Activated naive CD4-positive, alpha-beta T cell treated with anti-CD3 and anti-CD28 coated beads for 36 hours (primary cell): ENCODE measurements at regions not wholly inside any gene's neighbourhood (a gene's known extent, or its start where the extent isn't known, plus 50 kb on each side); places are given as distances from the start of the nearest gene placed in this dataset.
A peak's percentile ranks its signal among the peaks of the same experiment; 100 is the strongest.

Source experiments
- CTCF ChIA-PET: fragments of 350-600 bp; sonication (Branson Sonifier 250); formaldehyde crosslinking; loops from one replicate; lab custom pipeline; 2021; ENCODE audit warnings: antibody characterized with exemption; lab: Charles Lee
- DNase-seq: peaks from one replicate; pipeline ENCODE4 v3.0.0-alpha.2; 2020
- H3K27ac Mint-ChIP-seq: one replicate; pipeline ENCODE4 v1.8.0; 2021; ENCODE audit warnings: mild to moderate bottlenecking, mixed read lengths
- H3K27me3 Mint-ChIP-seq: one replicate; pipeline ENCODE4 v1.8.0; 2021; ENCODE audit warnings: low read depth, mixed read lengths
- H3K36me3 Mint-ChIP-seq: one replicate; pipeline ENCODE4 v1.8.0; 2021; ENCODE audit warnings: low read depth, mixed read lengths
- H3K4me1 Mint-ChIP-seq: one replicate; pipeline ENCODE4 v1.8.0; 2021; ENCODE audit warnings: low read depth, mixed read lengths
- H3K4me3 Mint-ChIP-seq: one replicate; pipeline ENCODE4 v1.8.0; 2021; ENCODE audit warnings: mild to moderate bottlenecking, moderate library complexity, mixed read lengths
- H3K9me3 Mint-ChIP-seq: one replicate; pipeline ENCODE4 v1.8.0; 2021; ENCODE audit warnings: mixed read lengths
- intact Hi-C: fragments of 100-400 bp; cut with micrococcal nuclease; formaldehyde crosslinking; loops from one replicate; pipeline ENCODE4 v1.15.1; 2023

DNA sequence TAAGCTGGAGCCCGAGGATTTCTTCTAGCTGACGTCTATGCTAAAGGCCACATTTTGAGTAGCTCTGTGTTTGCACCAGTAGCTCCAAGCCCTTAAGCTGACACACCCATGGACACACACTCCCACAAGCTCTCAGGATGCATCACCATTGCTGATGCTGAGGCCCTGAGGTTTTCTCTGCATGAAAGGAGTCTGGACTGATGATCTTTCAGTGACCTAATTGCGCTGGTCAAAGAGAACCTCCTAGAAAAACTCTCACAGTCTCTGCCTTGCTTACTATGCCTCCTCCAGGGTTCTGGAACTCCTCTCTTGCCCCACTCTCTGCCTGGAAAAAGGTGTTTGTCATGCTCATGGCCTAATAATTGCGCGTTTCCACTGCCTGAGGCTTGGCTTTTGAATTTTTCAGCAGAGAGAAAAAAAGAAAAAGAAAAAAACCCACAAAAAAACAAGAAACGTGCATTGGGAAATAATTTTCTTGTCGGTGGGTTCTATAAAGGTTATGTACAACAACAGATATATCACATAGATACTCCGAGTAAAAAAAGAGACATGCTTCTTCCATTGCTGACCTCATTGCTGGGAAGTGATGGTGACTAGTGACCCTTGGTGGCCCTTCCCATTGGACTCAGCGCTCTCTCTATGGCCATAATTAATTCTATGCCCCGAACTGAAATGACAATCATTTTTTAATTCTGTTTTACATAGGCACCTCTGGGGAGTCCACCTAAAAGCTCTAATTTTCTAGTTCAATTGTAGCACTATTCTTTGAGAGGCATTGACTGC is 297.0 kb downstream of the TDRD15 start:
- DNase-seq, result no peak
- Mint-ChIP-seq H3K27ac (no peak overlapping the region), H3K36me3 (no peaks in the 10 kb centered on the region), H3K4me3 (no peak overlapping the region), H3K4me1 (no peaks in the 10 kb centered on the region), H3K9me3 (peaks cover 7% of the 10 kb centered on the region), H3K27me3 (no peaks in the 10 kb centered on the region)
- CTCF ChIA-PET, result no interaction called here
- intact Hi-C loops, result no loop called here

DNA sequence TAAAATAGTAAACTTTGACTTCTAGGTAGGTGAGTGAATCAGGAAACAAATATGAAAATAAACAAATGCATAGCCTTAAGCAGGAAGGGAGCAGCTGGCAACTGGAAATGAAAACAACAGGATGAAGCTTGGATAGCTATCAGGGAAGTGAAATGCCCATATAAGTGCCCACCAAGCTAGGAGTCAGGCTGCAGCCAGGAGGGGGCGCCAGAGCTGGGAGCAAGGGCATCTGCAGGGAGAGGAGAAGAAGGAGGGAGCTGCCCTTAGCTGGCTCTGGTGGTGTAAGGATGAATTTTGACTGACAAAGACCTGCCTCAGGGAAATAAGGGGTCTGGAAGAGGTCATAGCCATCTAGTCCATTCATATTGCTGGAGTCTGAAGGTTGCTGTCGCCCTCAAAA is 298.3 kb downstream of the TDRD15 start:
- Mint-ChIP-seq H3K4me1 (no peaks in the 10 kb centered on the region), H3K27ac (no peak overlapping the region), H3K9me3 (peaks cover 4% of the 10 kb centered on the region), H3K4me3 (no peak overlapping the region), H3K36me3 (no peaks in the 10 kb centered on the region), H3K27me3 (no peaks in the 10 kb centered on the region)
- DNase-seq, result peak; percentile 37
- intact Hi-C loops, result no loop called here
- CTCF ChIA-PET, result interaction anchor here (0.6 kb wide), 1 partner anchor 14 kb away, joined by 3 read pairs; no protein-coding TSS in a partner anchor

DNA sequence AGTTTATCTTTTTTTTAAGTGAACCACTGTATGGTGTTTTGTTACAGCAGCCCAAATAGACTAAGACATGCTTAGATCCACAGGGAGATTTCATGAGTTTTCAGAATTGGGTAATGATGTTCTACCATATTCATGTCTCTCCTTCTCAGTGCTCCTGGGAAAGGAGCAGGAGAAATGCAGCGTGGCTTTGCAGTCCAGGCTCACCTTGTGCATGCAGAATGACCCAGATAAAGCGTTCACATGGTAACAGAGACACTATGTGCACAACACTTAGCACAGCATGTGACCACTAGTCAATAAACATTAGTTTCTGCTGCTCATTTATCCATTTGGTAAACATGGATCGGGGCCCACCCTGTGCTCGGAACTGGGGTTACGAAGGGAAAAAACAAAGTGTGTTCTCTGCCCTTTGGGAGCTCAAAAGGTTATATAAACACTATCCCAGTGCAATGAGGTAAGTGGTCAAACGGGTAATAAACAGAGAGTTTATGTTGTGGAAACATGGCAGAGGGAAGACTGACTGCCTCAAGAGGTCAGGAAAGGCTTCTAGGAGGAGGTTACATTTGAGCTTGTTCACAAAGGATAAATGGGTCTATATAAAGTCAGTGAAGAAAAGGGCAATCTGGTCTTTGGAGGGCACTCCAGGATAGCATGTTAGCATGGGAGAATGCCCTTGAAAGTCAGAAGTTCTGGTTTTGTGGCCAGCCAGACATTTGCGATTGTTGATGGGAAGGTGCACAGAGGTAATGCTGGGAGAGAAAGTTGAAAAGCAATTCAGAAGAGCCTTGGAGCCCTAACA is 299.2 kb downstream of the TDRD15 start:
- no peak overlapping the region for H3K27ac Mint-ChIP-seq
- H3K4me1 Mint-ChIP-seq, result no peaks in the 10 kb centered on the region
- no peaks in the 10 kb centered on the region for H3K27me3 Mint-ChIP-seq
- no peak overlapping the region for H3K4me3 Mint-ChIP-seq
- intact Hi-C loops, result no loop called here
- peaks cover 7% of the 10 kb centered on the region for H3K9me3 Mint-ChIP-seq
- CTCF ChIA-PET, result interaction anchor here (0.6 kb wide), 1 partner anchor 598 kb away, joined by 3 read pairs; no protein-coding TSS in a partner anchor
- DNase-seq, result no peak
- H3K36me3 Mint-ChIP-seq, result no peaks in the 10 kb centered on the region

DNA sequence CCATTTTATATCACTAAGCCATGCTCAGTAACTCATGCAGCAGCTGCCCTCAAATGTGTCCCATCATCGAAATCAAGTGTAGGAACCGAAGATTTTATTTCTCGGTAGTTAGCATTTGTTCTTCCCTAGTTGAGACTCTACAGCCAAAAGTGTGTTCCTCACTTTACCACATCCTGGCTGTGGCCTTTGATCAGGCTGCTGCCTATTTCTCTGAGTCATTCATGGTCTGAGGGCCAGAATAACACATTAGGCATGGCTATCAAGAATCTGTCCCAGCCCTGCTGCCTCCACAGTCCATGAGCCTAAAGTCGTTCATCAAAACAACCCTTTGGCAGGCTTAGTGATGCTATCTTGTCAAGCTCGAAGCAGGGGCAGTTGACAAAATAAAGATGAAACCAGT is 300.1 kb downstream of the TDRD15 start:
- intact Hi-C loops, result no loop called here
- Mint-ChIP-seq H3K9me3 (peaks cover 7% of the 10 kb centered on the region), H3K27ac (no peak overlapping the region), H3K36me3 (no peaks in the 10 kb centered on the region), H3K27me3 (no peaks in the 10 kb centered on the region), H3K4me3 (no peak overlapping the region), H3K4me1 (no peaks in the 10 kb centered on the region)
- DNase-seq, result no peak
- CTCF ChIA-PET, result no interaction called here

DNA sequence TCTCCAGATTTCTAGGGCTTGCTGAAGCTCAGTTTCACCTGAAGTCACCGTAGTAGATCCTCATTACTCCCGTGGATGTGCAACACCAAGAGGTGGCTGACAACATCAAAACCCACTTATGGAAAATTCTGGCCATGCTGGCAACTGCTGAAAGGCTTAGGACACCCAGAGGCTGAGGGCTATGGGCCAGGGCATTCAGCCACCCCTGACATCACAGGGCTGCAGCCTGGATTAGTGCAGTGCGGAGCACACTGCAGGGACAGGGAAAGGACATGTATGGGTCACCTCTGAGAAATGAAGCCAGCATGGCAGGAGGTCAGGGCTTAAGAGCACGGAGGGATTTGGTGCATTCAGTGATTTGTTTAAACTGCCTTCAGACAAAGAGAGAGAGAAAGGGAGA is 300.6 kb downstream of the TDRD15 start:
- Mint-ChIP-seq H3K9me3 (peaks cover 7% of the 10 kb centered on the region), H3K4me3 (no peak overlapping the region), H3K36me3 (no peaks in the 10 kb centered on the region), H3K27me3 (no peaks in the 10 kb centered on the region), H3K4me1 (no peaks in the 10 kb centered on the region), H3K27ac (no peak overlapping the region)
- intact Hi-C loops, result no loop called here
- CTCF ChIA-PET, result no interaction called here
- no peak for DNase-seq

DNA sequence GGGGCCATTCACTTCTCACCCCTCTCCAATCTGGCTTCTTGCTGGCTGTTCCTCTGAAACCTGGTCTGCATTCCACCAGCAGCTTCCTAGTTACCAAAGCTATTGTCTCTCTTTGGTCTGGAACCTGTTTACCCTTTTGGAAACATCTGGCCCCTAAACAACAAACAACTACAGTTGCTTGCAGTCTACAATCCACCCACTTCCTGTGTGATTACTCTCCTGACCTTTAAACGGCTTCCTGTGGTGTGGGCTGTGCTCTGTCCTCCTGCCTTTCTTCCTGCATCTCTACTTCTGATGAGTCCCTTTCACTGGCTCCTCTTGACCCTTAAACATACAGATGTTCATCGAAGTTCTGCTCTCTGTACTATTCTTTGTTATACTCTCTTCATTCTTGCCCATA is 303.8 kb downstream of the TDRD15 start:
- Mint-ChIP-seq H3K27ac (no peak overlapping the region), H3K9me3 (peaks cover 7% of the 10 kb centered on the region), H3K36me3 (no peaks in the 10 kb centered on the region), H3K27me3 (no peaks in the 10 kb centered on the region), H3K4me1 (no peaks in the 10 kb centered on the region), H3K4me3 (no peak overlapping the region)
- CTCF ChIA-PET, result no interaction called here
- intact Hi-C loops, result no loop called here
- DNase-seq, result no peak

DNA sequence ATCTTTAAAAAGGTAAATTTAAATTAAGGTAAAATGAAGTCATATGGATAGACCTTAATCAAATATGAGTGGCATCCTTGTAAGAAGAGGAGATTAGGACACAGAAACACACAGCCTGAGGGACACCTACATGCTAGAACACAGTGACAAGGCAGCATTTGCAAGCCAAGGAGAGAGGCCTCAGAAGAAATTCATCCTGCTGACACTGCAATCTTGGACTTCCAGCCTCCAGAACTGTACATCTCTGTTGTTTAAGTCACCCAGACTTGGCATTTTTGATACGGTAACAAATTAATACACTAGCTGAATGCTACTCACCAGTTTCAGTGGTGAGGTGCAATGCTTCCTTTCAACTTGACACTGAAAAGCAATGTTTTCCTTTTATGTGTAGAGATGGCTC is 305.0 kb downstream of the TDRD15 start:
- CTCF ChIA-PET, result no interaction called here
- H3K27ac Mint-ChIP-seq, result no peak overlapping the region
- peaks cover 7% of the 10 kb centered on the region for H3K9me3 Mint-ChIP-seq
- intact Hi-C loops, result no loop called here
- H3K4me3 Mint-ChIP-seq, result no peak overlapping the region
- H3K36me3 Mint-ChIP-seq, result no peaks in the 10 kb centered on the region
- H3K27me3 Mint-ChIP-seq, result no peaks in the 10 kb centered on the region
- H3K4me1 Mint-ChIP-seq, result no peaks in the 10 kb centered on the region
- DNase-seq, result no peak

DNA sequence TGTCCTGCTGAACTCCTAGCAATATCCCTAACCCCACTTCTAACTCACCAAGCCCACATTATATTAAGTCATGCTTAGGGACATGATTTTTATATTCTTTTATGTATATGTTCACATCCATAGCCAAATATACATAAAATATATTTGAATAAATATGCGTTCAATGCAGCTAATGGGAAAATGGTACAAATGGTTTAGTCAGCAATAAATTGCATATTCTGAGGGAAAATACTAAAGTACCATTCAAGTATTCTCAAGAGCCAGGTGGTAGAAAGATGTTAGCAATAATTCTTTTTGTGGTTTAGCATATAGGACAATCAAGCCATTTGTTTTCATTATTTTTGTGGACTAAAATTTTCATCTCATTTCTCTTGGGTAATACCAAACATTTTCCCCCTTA is 306.0 kb downstream of the TDRD15 start:
- intact Hi-C loops, result no loop called here
- CTCF ChIA-PET, result no interaction called here
- H3K27ac Mint-ChIP-seq, result no peak overlapping the region
- no peaks in the 10 kb centered on the region for H3K36me3 Mint-ChIP-seq
- H3K4me1 Mint-ChIP-seq, result no peaks in the 10 kb centered on the region
- H3K4me3 Mint-ChIP-seq, result no peak overlapping the region
- no peaks in the 10 kb centered on the region for H3K27me3 Mint-ChIP-seq
- H3K9me3 Mint-ChIP-seq, result peaks cover 6% of the 10 kb centered on the region
- no peak for DNase-seq

DNA sequence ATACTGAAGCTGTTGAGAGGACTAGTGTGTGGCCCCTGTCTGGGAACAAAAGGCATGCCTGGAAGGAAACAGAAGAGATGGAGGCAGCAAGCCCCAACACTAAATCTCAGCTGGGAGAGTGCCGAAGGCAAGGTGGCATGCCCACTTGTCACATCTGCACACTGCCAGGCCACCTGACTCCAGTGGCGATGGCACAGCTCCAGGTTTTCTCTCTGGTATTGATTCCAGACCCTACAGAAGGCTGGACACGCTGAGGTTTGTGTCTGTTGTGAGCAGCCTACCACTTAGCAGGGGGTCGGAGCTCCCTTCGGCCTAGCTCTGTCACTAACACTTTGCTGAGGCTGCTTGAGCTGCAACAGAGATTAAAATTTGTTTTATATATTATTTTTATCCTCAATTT is 307.3 kb downstream of the TDRD15 start:
- CTCF ChIA-PET, result interaction anchor here (0.8 kb wide), 1 partner anchor 458 kb away, joined by 3 read pairs; no protein-coding TSS in a partner anchor
- H3K4me1 Mint-ChIP-seq, result no peaks in the 10 kb centered on the region
- no peak overlapping the region for H3K4me3 Mint-ChIP-seq
- H3K36me3 Mint-ChIP-seq, result no peaks in the 10 kb centered on the region
- H3K27me3 Mint-ChIP-seq, result no peaks in the 10 kb centered on the region
- H3K27ac Mint-ChIP-seq, result no peak overlapping the region
- H3K9me3 Mint-ChIP-seq, result peaks cover 6% of the 10 kb centered on the region
- intact Hi-C loops, result no loop called here
- no peak for DNase-seq

DNA sequence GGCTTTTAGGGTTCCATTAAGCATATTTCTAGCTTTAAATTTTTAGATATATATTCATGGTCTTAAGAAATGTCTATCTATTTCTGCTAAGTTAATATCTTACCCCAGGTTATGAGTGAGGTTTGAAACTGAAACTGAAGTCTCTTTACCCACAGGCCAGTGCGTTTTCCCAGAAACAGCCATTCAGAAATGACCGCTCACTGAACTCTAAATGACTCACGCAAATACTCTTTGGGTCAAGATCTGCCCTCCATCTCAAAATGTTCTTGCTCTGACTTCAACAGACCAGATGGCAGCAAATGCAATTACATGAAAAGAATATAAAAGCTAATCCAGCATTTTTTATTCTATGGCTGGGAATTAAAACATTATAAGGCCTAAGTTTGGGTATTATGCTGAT is 315.2 kb downstream of the TDRD15 start:
- H3K27ac Mint-ChIP-seq, result no peak overlapping the region
- CTCF ChIA-PET, result interaction anchor here (0.7 kb wide), 1 partner anchor 106 kb away, joined by 3 read pairs; no protein-coding TSS in a partner anchor
- peaks cover 7% of the 10 kb centered on the region for H3K9me3 Mint-ChIP-seq
- H3K4me1 Mint-ChIP-seq, result no peaks in the 10 kb centered on the region
- no peaks in the 10 kb centered on the region for H3K27me3 Mint-ChIP-seq
- H3K36me3 Mint-ChIP-seq, result no peaks in the 10 kb centered on the region
- H3K4me3 Mint-ChIP-seq, result no peak overlapping the region
- intact Hi-C loops, result no loop called here
- no peak for DNase-seq

DNA sequence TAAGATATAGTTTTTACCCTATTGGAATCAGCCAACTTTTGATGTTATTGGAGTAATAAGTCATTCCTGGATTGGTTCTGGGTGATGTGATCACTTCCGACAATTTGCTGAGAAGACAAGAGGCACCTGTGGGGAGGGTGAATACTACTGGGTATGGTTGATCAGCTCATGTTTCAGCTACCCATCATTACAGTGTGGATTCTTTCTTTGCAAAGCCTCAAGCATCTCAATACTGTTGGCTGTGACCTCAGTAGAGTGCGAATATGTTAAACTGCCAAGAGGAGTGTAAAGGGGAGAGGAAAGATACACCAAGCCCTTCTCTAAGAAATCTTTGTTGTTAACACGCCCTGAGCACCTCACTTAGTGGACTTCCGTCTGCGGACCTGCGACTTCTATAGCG is 317.7 kb downstream of the TDRD15 start:
- H3K27me3 Mint-ChIP-seq, result no peaks in the 10 kb centered on the region
- no peak overlapping the region for H3K27ac Mint-ChIP-seq
- no peak overlapping the region for H3K4me3 Mint-ChIP-seq
- H3K36me3 Mint-ChIP-seq, result no peaks in the 10 kb centered on the region
- peaks cover 9% of the 10 kb centered on the region for H3K9me3 Mint-ChIP-seq
- CTCF ChIA-PET, result no interaction called here
- intact Hi-C loops, result no loop called here
- H3K4me1 Mint-ChIP-seq, result no peaks in the 10 kb centered on the region
- DNase-seq, result no peak

DNA sequence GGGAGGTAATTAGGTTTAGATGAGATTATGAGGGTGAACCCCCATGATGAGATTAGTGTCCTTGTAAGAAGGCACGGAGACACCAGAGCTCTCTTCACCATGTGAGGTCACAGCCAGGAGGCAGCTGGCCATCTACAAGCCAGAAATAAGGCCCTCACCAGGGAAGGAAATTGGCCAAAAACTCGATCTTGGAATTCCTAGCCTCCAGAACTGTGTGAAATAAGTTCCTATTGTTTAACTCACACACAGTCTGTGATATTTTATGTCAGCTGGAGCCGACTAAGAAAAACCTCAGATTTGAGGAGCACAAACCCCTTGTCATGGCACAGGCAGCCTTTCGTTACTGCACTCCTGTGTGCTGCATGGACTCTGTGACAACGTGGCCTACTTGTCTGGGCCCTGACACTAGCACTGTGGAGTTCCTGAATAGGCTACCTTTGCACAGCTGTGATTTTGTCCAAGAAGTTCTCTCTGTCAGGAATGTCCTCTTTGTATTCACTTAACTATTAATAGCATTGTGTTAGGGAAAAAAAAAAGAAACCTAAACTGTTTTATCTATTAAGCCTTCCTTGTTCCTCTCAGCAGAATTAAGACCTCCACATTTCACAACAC is 319.8 kb downstream of the TDRD15 start:
- no peak overlapping the region for H3K4me3 Mint-ChIP-seq
- H3K27ac Mint-ChIP-seq, result no peak overlapping the region

More for the DNA sequence above, 319.8 kb downstream of the TDRD15 start:
- Mint-ChIP-seq H3K4me1 (no peaks in the 10 kb centered on the region), H3K27me3 (no peaks in the 10 kb centered on the region), H3K9me3 (peaks cover 10% of the 10 kb centered on the region), H3K36me3 (no peaks in the 10 kb centered on the region)
- intact Hi-C loops, result no loop called here
- CTCF ChIA-PET, result no interaction called here
- no peak for DNase-seq
